ENCODE measurements at regions not wholly inside any gene's neighbourhood (a gene's known extent, or its start where the extent isn't known, plus 50 kb on each side); places are given as distances from the start of the nearest gene placed in this dataset.

- FAIRE-seq, result peak; percentile 94
Observed at GRCh38 chr6:113632220-113632864, 224.8 kb upstream of the MARCKS start.

DNA sequence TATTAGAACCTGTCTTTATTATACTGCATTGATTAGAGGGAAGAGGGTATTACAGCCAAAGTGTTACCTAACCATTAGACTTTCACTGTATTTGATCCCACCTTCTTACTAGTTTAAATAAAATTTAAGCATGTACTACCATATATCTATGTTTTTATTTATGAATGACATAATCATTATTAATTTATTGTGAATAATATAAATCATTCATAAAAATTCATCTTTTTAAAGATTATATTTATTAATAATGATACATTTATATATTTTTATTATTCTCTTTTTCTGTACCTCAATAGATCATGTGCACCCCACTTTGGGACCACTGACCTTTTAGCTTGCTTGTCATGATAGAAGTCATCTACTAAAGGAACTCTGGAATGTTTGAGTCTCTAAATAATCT, 223.5 kb upstream of the MARCKS start:
- no peak for FAIRE-seq

DNA sequence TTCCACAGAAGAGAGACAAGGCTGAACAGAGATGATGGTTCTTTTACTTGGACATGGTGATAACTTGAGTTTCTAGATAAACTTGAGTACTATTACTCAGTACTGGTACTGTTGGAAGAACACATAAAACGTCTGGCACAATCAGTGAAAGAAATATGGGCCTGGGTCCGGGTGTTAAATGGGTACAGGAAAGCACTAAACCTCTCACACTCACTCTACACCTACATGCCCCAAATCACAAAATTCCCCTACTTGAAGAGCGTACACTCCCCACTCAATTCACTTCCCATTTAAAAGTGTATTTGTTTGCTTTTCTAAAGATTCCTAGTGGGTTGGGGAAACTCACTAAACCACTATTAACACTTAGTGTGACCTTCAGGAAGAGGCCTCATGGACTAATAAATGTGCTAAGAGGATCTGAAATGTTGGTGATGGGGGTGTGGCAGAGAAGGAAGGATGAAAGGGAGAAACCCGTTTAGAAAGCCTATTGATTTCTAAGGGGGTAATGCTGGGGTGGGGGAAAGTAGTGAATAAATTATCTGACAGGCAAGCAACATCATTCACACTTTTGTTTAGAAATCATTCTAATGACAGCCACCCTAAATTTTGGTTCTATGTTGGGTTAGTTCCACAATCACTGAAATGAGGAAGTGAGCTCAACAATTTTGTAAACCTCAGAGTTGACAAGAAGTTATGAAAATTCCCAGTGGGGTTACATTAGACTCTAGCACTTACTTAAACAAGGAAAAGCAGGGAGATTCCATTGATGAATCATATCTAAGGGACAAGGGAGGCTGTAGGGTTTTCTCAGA, 222.6 kb upstream of the MARCKS start:
- no peak for FAIRE-seq

DNA sequence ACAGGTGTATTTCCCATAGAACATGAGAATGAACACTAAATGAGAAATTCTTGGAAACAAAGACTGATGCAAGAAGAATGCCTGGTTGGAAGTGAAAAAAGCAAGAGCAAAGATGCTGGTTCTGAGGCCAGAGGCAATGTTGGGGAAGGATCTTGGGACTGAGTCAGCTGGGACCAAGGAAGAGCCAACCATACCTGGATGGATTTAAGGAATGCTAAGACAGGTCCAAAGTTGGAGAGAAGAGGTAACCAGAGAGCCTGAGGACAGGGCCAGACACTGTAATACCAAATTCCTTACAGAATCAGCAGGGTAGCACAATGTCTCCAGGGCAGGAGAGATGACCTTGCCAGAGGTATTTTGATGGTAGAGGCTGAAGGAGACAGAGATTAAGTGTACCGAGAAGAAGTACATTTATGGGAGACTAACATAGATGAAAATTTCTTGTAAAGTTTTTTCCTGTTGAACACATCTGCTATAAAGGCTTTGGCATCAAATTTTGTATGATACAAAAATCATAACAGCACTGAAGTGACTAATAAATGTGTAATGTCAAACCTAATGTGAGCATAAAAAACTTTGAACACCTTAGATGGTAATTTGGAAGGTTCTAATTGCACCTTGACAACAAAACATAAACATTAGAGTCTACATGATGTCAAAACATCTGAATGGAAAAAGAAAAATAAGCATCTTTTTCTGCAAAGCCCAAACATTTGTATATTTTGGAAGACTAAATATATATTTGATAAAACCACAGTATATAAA, 221.7 kb upstream of the MARCKS start:
- peak; percentile 82 for FAIRE-seq

- no peak for FAIRE-seq
Observed at GRCh38 chr6:113636357-113636824, 220.8 kb upstream of the MARCKS start.

- FAIRE-seq, result no peak
Observed at GRCh38 chr6:113640051-113640450, 217.1 kb upstream of the MARCKS start.

- FAIRE-seq, result no peak
Observed at GRCh38 chr6:113642001-113642713, 215.0 kb upstream of the MARCKS start.

DNA sequence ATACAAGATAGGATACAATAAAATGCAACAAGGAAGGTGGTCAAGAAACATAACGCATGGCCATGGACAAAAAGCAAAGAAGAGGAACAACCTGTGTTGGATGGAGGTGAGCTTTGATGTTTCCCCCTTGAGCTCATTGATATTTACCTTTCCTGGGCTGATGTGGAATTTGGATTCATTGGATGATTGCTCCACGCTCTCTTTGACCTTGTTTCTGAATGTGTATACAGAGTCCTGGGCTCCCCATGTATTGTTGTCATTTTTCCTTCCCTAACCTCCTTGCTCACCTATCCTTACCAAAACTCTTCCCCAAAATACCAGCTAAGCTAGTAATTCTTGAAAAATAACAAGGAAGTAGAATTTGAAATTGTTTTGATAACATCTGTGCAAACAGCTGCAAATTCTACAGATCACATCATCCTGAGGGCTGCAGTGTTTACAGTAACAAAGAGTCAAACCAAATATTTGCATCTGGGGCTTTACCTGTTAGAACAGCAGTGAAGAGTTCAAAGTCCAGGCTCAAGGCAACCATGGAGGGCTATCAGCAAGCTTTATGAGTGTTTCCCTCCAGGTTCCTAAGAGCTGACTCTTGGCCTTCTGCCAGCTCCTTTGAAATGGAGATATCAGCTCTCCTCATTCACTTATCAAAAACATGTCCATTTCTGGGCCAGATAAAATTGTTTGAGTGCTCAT, 214.3 kb upstream of the MARCKS start:
- peak; percentile 98 for FAIRE-seq

DNA sequence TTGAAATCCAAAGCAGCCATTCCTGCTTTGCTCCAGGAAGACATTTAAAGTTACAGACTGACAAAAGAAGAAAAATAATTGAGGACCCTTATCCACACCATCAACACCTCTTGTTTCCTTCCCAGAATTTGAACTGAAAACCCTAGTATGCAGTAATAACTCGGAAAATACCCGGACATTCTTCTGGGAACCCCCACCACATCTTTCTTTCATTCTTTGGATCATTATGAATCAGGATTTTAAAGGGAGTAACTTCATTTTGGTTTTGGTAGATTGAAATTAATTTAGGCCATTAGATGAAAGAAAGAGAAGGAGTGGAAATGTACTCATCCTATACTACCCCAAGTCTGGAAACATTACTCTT, 213.8 kb upstream of the MARCKS start:
- FAIRE-seq, result no peak

GRCh38 chr6:113644861-113645575, 212.1 kb upstream of the MARCKS start:
- no peak for FAIRE-seq

DNA sequence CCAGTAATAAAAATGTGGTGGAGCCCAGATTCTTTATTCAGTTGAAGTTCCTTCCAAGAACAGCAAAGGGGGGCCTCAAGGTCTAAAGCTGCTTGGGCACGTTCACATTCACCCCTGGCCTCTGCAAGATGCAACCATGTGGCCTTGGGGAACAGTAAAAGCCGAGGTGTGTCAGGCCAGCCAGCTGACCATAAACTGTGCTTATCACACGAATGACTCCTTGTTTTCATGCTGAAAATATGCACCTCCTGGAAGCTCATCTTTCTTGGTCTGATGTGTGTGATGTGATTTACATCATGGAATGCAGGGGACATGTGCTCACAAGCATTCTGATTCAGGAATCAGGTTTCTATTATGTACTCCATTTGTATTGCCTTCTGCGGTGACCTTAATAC, 211.6 kb upstream of the MARCKS start:
- FAIRE-seq, result no peak

DNA sequence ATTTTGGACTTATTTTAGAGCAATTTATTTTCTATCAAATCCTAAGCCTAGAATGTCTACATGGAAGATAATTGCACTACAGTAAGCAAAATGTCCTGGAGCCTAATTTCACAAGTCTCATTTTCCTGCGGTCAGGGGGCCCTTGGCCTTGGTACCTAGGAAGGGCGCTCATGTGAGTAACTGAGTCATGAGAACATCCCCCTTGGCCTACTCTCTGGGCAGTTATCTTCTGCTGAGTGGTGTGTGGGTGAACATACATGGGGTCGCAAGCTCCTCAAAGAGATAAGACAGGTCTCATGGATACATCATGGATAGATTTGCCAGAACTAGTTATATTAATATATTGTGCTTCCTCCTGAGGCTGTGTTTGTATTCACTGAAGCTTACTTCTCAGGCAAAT, 211.2 kb upstream of the MARCKS start:
- no peak for FAIRE-seq

- no peak for FAIRE-seq
Observed at GRCh38 chr6:113646701-113647100, 210.4 kb upstream of the MARCKS start.

GRCh38 chr6:113647143-113647889, 209.8 kb upstream of the MARCKS start:
- FAIRE-seq, result no peak

- FAIRE-seq, result no peak
Observed at GRCh38 chr6:113648698-113649097, 208.4 kb upstream of the MARCKS start.

- FAIRE-seq, result no peak
Observed at GRCh38 chr6:113649276-113649675, 207.9 kb upstream of the MARCKS start.

GRCh38 chr6:113649880-113650609, 207.1 kb upstream of the MARCKS start:
- FAIRE-seq, result no peak

- no peak for FAIRE-seq
Observed at GRCh38 chr6:113650610-113650979, 206.6 kb upstream of the MARCKS start.

DNA sequence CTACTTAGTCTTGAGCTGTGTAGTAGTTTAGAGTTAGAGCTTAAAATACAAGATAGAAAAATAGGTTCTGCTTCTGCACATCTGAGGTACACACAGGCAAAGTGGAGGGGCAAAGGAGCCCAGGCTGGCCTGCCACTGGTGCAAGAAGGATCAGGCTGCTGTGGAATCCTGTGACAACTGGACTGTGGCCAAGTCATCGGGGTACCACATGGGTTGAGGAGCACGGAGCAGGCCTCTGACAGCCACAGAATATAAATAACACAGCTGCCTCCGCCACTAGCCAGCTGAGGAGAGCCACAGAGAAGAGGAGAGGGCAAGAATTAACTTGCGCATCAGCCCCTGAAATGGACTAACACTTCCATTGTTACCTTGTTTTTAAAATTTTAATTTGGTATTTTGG, 206.0 kb upstream of the MARCKS start:
- no peak for FAIRE-seq

GRCh38 chr6:113651920-113652319, 205.2 kb upstream of the MARCKS start:
- FAIRE-seq, result no peak

Measured in islet of Langerhans (tissue), 1 donor.